SK-N-SH (cell line): ENCODE measurements at regions not wholly inside any gene's neighbourhood (a gene's known extent, or its start where the extent isn't known, plus 50 kb on each side); places are given as distances from the start of the nearest gene placed in this dataset.

Source experiments
- CTCF ChIA-PET: fragments of 300-600, 350-600 bp; formaldehyde crosslinking; extraction: SDS; loops from one replicate; lab custom pipeline; 2021; lab: Yijun Ruan, JAX
- POLR2A ChIA-PET: fragments of 350-600 bp; sonication (Branson Sonifier 250); formaldehyde crosslinking; extraction: SDS; loops from one replicate; lab custom pipeline; 2020; ENCODE audit warnings: antibody characterized with exemption, inconsistent platforms; lab: Yijun Ruan, JAX
- DNase-seq: peaks from one replicate; pipeline ENCODE4 v3.0.0; 2012
- H2AFZ ChIP-seq: fragments of 200-600 bp; sonication (generic); 2 replicates; pipeline ENCODE4 v1.8.1; 2016; ENCODE audit warnings: antibody characterized with exemption, mild to moderate bottlenecking, low read depth
- H3F3A ChIP-seq: fragments of 200-600 bp; sonication (generic); replicated peaks from 2 replicates; pipeline ENCODE3; 2016; ENCODE audit warnings: antibody characterized with exemption, mild to moderate bottlenecking; ENCODE audit not compliant: insufficient read depth
- H3K27ac ChIP-seq, 2 experiments: fragments of 200-500 bp in 1 of 2; fragments of 200-600 bp in 1 of 2; sonication (Bioruptor generic) in 1 of 2; sonication (generic), shearing (Covaris generic) in 1 of 2; 2 replicates each; pipeline versions ENCODE4 v1.5.1 to v1.6.1; 2014 to 2016; ENCODE audit warnings: low read depth in 2 of 2, inconsistent platforms in 1 of 2, low read length in 1 of 2, mild to moderate bottlenecking in 1 of 2, mixed read lengths in 1 of 2
- H3K27me3 ChIP-seq: fragments of 200-600 bp; sonication (generic), shearing (Covaris generic); 2 replicates; pipeline ENCODE4 v1.6.1; 2016; ENCODE audit warnings: mixed run types; ENCODE audit not compliant: insufficient read depth
- H3K36me3 ChIP-seq, 2 experiments: fragments of 200-500 bp in 1 of 2; fragments of 200-600 bp in 1 of 2; sonication (Bioruptor generic) in 1 of 2; sonication (generic) in 1 of 2; replicated peaks in 1 of 2; 2 replicates each; pipeline versions ENCODE3 to v1.5.1; 2014 to 2016; ENCODE audit warnings: low read length in 1 of 2, mild to moderate bottlenecking in 1 of 2; ENCODE audit not compliant: insufficient read depth in 2 of 2, control insufficient read depth in 1 of 2
- H3K4me1 ChIP-seq, 2 experiments: fragments of 200-500 bp in 1 of 2; fragments of 200-600 bp in 1 of 2; sonication (Bioruptor generic) in 1 of 2; sonication (generic), shearing (Covaris generic) in 1 of 2; 2 replicates each; pipeline versions ENCODE4 v1.5.1 to v1.6.1; 2014 to 2016; ENCODE audit warnings: low read depth in 1 of 2, low read length in 1 of 2, mixed run types in 1 of 2; ENCODE audit not compliant: insufficient read depth in 2 of 2, control insufficient read depth in 1 of 2
- H3K4me2 ChIP-seq: fragments of 200-600 bp; sonication (generic), shearing (Covaris generic); 2 replicates; pipeline ENCODE4 v1.6.1; 2017; ENCODE audit warnings: mixed run types
- H3K4me3 ChIP-seq, 2 experiments: fragments of 200-500 bp in 1 of 2; fragments of 200-600 bp in 1 of 2; sonication (Bioruptor generic) in 1 of 2; sonication (generic), shearing (Covaris generic) in 1 of 2; 2 replicates each; pipeline versions ENCODE4 v1.5.1 to v1.8.1; 2014 to 2016; ENCODE audit warnings: low read depth in 2 of 2, inconsistent platforms in 1 of 2, low read length in 1 of 2, mild to moderate bottlenecking in 1 of 2, mixed read lengths in 1 of 2, moderate library complexity in 1 of 2
- H3K79me2 ChIP-seq: fragments of 200-600 bp; sonication (generic); 2 replicates; pipeline ENCODE4 v1.8.1; 2017; ENCODE audit warnings: mild to moderate bottlenecking; ENCODE audit not compliant: insufficient read depth
- H3K9ac ChIP-seq: fragments of 200-600 bp; sonication (generic); 2 replicates; pipeline ENCODE4 v1.6.1; 2017; ENCODE audit warnings: mixed run types
- H3K9me2 ChIP-seq: fragments of 200-600 bp; sonication (generic); 2 replicates; pipeline ENCODE4 v1.6.1; 2017; ENCODE audit warnings: mixed run types
- H3K9me3 ChIP-seq: fragments of 200-600 bp; sonication (generic); 2 replicates; pipeline ENCODE4 v1.6.1; 2017; ENCODE audit warnings: mixed run types, mild to moderate bottlenecking, moderate library complexity
- H4K20me1 ChIP-seq: fragments of 200-600 bp; sonication (generic); 2 replicates; pipeline ENCODE4 v1.6.1; 2017; ENCODE audit warnings: mild to moderate bottlenecking, mixed run types; ENCODE audit not compliant: insufficient read depth
- EP300 ChIP-seq, 2 experiments: IDR thresholded peaks; 2 replicates each; pipeline versions ENCODE4 v1.4.0 to v1.6.1; 2012; ENCODE audit warnings: borderline replicate concordance in 1 of 2, low read depth in 1 of 2, low read length in 1 of 2
- FOSL2 ChIP-seq: IDR thresholded peaks from 2 replicates; pipeline ENCODE4 v1.4.0; 2012; ENCODE audit warnings: low read depth, mild to moderate bottlenecking, moderate library complexity, borderline replicate concordance
- FOXJ3 ChIP-seq: sonication (generic); formaldehyde crosslinking; IDR thresholded peaks from 2 replicates; pipeline ENCODE4 v1.5.1; 2020; ENCODE audit warnings: mild to moderate bottlenecking, missing genetic modification reagents
- FOXM1 ChIP-seq: IDR thresholded peaks from 2 replicates; pipeline ENCODE4 v1.4.0; 2012; ENCODE audit warnings: low read depth, mild to moderate bottlenecking
- GABPA ChIP-seq: IDR thresholded peaks from 2 replicates; pipeline ENCODE4 v1.4.0; 2012; ENCODE audit warnings: low read depth, mild to moderate bottlenecking
- GATA2 ChIP-seq: sonication (generic); formaldehyde crosslinking; IDR thresholded peaks from 2 replicates; pipeline ENCODE4 v1.5.0; 2020; ENCODE audit warnings: mild to moderate bottlenecking, missing genetic modification reagents
- JUND ChIP-seq: IDR thresholded peaks from 2 replicates; pipeline ENCODE4 v1.4.0; 2012
- MXI1 ChIP-seq: IDR thresholded peaks from 2 replicates; pipeline ENCODE4 v1.6.1; 2012; ENCODE audit warnings: mild to moderate bottlenecking, low read depth, low read length, improper control_type of control experiment
- NFIC ChIP-seq: IDR thresholded peaks from 2 replicates; pipeline ENCODE4 v1.4.0; 2012; ENCODE audit warnings: borderline replicate concordance
- PBX3 ChIP-seq: IDR thresholded peaks from 2 replicates; pipeline ENCODE4; 2012
- POLR2AphosphoS5 ChIP-seq: IDR thresholded peaks from 2 replicates; pipeline ENCODE4 v1.6.1; 2012; ENCODE audit warnings: low read depth, low read length
- RAD21 ChIP-seq: IDR thresholded peaks from 2 replicates; pipeline ENCODE4 v1.6.1; 2012; ENCODE audit warnings: mild to moderate bottlenecking, low read length
- RCOR1 ChIP-seq: fragments of 150-350 bp; IDR thresholded peaks from 2 replicates; pipeline ENCODE4 v1.6.1; 2017; ENCODE audit warnings: antibody characterized with exemption, low read length
- RFX5 ChIP-seq: IDR thresholded peaks from 2 replicates; pipeline ENCODE4 v1.6.1; 2012; ENCODE audit warnings: mild to moderate bottlenecking, improper control_type of control experiment, low read length
- RXRA ChIP-seq: IDR thresholded peaks from 2 replicates; pipeline ENCODE4 v1.4.0; 2012; ENCODE audit warnings: low read depth, mild to moderate bottlenecking, borderline replicate concordance
- TCF12 ChIP-seq: IDR thresholded peaks from 2 replicates; pipeline ENCODE4 v1.4.0; 2012
- TEAD4 ChIP-seq: IDR thresholded peaks from 2 replicates; pipeline ENCODE4 v1.4.0; 2012; ENCODE audit warnings: mild to moderate bottlenecking, borderline replicate concordance; ENCODE audit not compliant: insufficient read depth
- ZBTB33 ChIP-seq: IDR thresholded peaks from 2 replicates; pipeline ENCODE4 v1.4.0; 2012; ENCODE audit warnings: low read depth, borderline replicate concordance
- WGBS: methylation state at CpG from one replicate; pipeline ENCODE4 v1.1.6; 2017; ENCODE audit warnings: low lambda C conversion rate; 5-methylcytosine and 5-hydroxymethylcytosine counted together

DNA sequence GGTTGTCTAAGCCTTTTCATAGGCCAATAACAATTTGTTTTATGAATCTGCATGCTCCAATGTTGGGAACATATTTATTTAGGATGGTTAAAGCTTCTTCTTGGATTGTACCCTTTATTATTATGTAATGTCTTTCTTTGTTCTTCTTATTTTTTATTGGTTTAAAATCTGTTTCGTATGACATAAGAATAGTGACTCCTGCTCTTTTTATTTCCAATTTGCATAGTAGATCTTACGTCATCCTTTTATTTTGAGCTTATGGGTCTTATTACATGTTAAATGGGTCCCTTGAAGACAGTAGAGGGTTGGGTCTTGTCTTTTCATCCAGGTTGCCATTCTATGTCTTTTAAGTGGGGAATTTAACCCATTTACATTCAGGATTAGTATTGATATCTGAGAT, 561.9 kb upstream of the GHITM start:
- POLR2A ChIA-PET: no interaction called here
- Histone ChIP-seq H3K36me3 (no peaks in the 10 kb centered on the region), H3K9me2 (no peaks in the 10 kb centered on the region), H3K27me3 (no peaks in the 10 kb centered on the region), H4K20me1 (no peaks in the 10 kb centered on the region), H3K9ac (no peak overlapping the region), H3K4me1 (peaks cover 0 to 16% of the 10 kb centered on the region in 2 experiments; a peak in 1 of 4 replicates), H3K79me2 (no peaks in the 10 kb centered on the region), H3K9me3 (no peaks in the 10 kb centered on the region), H3K4me2 (no peak overlapping the region), H3K27ac (no peak overlapping the region), H3F3A (no peaks in the 10 kb centered on the region), H2AFZ (no peak overlapping the region), H3K4me3 (no peak overlapping the region)
- CTCF ChIA-PET: no interaction called here
- DNase-seq: no peak
- 40% methylated on average over 2 of the region's 2 CpGs for WGBS
- TF ChIP-seq ZBTB33: no peak
- no peak for TF ChIP-seq MXI1
- no peak for TF ChIP-seq FOSL2
- no peak for TF ChIP-seq PBX3
- no peak for TF ChIP-seq FOXJ3 (CRISPR knock-in tag)
- TF ChIP-seq JUND: no peak
- TF ChIP-seq RFX5: no peak
- TF ChIP-seq FOXM1: no peak
- no peak for TF ChIP-seq TCF12
- no peak for TF ChIP-seq GABPA
- TF ChIP-seq NFIC: no peak
- no peak for TF ChIP-seq RXRA
- no peak for TF ChIP-seq TEAD4
- no peak for TF ChIP-seq POLR2AphosphoS5

GRCh38 chr10:83580373-83581012, 558.8 kb upstream of the GHITM start:
- H3K4me2 ChIP-seq: no peak overlapping the region
- H3K4me3 ChIP-seq: no peak overlapping the region
- TF ChIP-seq ZBTB33 (no peak), RAD21 (peak; percentile 20; the same call in 1 of the 2 replicates), FOXJ3 (CRISPR knock-in tag) (no peak), RCOR1 (peak; percentile 75), PBX3 (no peak), FOSL2 (no peak), MXI1 (peak; percentile 95), EP300 (IDR thresholded peaks at IDR 0.05; ENCODE audit: borderline replicate concordance in 1 of 2, low read depth in 1 of 2, low read length in 1 of 2) (peak in 1 of 2 experiments; percentile 67; a peak in 2 of 4 replicates), GATA2 (CRISPR knock-in tag) (peak; percentile 90)
- TF ChIP-seq, all 33 proteins: peak for 5
- no peaks in the 10 kb centered on the region for H4K20me1 ChIP-seq
- no peaks in the 10 kb centered on the region for H3F3A ChIP-seq
- no peak overlapping the region for H2AFZ ChIP-seq
- peak; percentile 50 for DNase-seq
- peaks cover 0 to 16% of the 10 kb centered on the region in 2 experiments; a peak in 1 of 4 replicates for H3K4me1 ChIP-seq
- no peaks in the 10 kb centered on the region for H3K27me3 ChIP-seq
- H3K9me3 ChIP-seq: no peaks in the 10 kb centered on the region
- no peaks in the 10 kb centered on the region for H3K36me3 ChIP-seq
- H3K9ac ChIP-seq: no peak overlapping the region
- H3K79me2 ChIP-seq: no peaks in the 10 kb centered on the region
- POLR2A ChIA-PET: no interaction called here
- 31% methylated on average over 2 of the region's 4 CpGs for WGBS
- no peaks in the 10 kb centered on the region for H3K9me2 ChIP-seq
- H3K27ac ChIP-seq: peak overlapping the region in 1 of 2 experiments; percentile 77; a peak in 2 of 4 replicates
- CTCF ChIA-PET: interaction anchor here (1.2 kb wide), 1 partner anchor 34 kb away, joined by 4 read pairs; no protein-coding TSS in a partner anchor
